Suppressor macrophage (primary cell): ENCODE measurements at regions not wholly inside any gene's neighbourhood (a gene's known extent, or its start where the extent isn't known, plus 50 kb on each side); places are given as distances from the start of the nearest gene placed in this dataset.
"Not testable (repeated sequence)": the region's sequence is repeated elsewhere in the genome, so short reads cannot be mapped to it uniquely, and the experiment has no call there.

Experiments used
- DNase-seq, 4 experiments: peaks; one replicate each; pipeline ENCODE4 v3.0.0-alpha.2; 2020 to 2022

GRCh38 chr3:59404851-59405250, 355.0 kb upstream of the CFAP20DC start:
- DNase-seq, result no peak

DNA sequence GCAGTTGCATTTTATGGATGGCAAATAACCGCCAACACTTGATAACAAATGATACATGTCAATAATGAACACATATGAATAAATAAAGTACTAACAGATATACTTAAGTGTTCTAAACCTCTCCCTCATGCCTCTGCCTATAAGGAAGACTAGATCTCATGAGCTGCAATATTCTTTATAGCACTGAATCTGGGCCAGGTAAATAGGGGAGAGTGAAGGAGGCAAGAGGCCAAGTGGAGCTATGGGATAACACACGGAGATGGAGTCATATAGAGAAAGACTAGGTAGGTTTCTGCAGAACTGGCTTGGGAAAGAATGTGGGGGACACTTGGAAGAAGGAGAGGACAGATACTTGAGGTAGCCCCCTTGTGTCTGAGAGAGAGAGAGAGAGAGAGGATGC, 354.2 kb upstream of the CFAP20DC start:
- DNase-seq, result no peak

DNA sequence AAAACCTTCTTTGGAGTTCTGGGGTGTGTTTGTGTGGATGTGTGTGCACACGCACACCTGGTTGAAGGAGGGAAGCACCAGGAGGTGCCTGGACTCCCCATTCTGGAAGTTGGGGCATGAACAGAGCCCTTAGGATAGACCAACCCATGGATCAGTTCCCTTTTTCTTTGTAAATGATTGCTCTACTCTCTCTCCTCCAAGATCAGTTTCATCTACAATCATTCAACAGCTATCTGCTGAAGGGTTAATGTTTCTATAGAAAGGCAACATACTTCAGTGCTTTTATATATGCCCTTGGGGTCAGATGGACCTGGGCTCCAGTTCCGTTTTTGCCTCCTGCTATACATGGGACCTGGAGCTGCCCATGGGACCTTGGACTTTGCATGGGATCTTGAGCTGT, 352.1 kb upstream of the CFAP20DC start:
- DNase-seq, result no peak

- DNase-seq, result peak in 2 of 4 experiments; percentile 48 to 50
Measured at GRCh38 chr3:59392116-59392515, 342.3 kb upstream of the CFAP20DC start.

- DNase-seq, result no peak
Measured at GRCh38 chr3:59391131-59391530, 341.3 kb upstream of the CFAP20DC start.

DNA sequence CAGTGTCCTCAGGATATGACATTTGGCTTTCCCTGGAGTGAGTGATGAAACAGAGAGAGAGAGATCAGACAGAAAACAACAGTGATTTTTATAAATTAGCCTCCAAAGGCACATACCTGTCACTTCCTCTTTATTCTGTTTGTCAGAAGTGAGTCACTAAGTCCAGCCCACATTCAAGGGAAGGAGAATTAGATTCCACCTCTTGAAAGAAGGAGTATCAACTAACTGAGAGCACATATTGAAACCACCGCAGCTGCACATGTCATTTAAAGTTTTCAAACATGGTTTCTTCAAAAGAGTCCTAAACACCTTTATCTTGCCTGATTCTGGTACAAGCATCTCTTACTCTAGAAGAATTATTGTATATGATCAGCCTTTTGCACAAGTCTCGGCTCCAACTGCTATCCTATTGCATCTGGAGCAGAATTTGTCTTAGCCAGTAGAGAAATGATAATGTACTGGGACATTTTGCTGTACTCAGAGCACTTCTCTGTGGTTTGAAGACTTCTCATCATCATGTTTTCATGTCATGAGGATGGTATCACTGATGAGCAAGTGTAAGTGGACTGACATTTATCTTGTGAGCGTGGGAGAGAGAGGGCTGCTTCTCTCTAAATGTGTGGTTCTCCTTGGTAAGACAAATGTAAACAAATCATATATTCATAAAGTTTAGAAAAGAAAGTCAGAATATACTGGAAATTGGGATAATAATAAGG, 338.9 kb upstream of the CFAP20DC start:
- peak; percentile 31 to 76 (median 52) for DNase-seq

DNA sequence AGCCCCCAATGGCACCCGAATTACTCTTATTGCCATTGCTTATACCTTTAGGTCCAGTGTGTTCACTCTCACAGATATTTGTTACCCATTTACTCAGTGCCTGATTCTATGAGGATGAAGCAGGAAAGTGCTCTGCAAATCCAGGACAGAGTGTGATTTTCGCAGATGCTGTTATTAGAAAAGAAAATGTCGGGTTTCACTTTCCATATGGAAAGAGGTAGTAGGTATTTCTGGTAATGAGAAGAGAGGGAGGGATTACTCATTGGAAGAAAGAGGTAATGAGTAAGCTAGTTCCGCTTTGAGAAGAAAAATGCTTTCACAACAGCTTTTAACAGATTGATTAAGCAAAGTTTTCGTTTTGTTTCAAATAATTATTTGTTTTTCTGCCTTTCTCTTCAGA, 336.3 kb upstream of the CFAP20DC start:
- DNase-seq, result peak; percentile 32 to 85 (median 62)

DNA sequence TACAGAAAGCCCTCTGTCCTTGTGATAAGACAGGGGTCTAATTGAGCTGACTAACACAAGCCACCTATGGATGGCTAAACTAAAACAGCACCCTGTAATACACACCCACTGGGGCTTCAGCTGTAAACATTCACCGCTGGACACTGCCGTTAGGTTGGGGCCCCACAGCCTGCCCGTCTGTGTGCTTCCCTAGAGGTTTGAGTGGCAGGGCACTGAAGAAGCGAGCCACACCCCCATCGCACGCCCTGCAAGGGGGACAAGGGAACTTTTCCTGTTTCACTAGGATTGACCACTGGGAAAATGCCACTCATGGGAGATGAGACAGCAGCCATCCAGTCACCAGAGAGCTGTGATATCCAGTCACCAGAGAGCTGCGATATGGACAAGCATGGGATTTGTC, 335.7 kb upstream of the CFAP20DC start:
- no peak for DNase-seq

DNA sequence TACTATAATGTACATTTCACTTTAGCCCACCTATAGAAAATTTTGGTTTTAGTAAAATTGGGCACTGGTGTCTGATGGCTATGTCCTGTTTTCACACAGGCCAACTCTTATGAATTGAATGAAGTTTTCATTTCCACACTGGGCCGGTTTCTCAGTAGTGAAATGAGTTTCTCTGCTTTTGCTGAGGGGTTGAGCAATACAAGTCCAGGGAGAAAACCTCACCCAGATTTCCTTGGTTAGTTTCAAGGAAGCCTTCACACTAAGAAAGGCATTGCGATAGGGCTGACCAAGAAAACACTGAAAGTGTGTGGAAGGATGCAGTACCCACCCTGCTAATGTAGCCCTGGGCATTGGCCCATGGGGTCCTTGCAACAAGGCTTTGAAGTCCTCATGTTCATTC, 331.5 kb upstream of the CFAP20DC start:
- DNase-seq, result peak in 2 of 4 experiments; percentile 18 to 42

- peak; percentile 19 to 63 (median 44) for DNase-seq
Measured at GRCh38 chr3:59380146-59380545, 330.3 kb upstream of the CFAP20DC start.

- DNase-seq, result no peak
Measured at GRCh38 chr3:59374818-59375211, 325.0 kb upstream of the CFAP20DC start.

DNA sequence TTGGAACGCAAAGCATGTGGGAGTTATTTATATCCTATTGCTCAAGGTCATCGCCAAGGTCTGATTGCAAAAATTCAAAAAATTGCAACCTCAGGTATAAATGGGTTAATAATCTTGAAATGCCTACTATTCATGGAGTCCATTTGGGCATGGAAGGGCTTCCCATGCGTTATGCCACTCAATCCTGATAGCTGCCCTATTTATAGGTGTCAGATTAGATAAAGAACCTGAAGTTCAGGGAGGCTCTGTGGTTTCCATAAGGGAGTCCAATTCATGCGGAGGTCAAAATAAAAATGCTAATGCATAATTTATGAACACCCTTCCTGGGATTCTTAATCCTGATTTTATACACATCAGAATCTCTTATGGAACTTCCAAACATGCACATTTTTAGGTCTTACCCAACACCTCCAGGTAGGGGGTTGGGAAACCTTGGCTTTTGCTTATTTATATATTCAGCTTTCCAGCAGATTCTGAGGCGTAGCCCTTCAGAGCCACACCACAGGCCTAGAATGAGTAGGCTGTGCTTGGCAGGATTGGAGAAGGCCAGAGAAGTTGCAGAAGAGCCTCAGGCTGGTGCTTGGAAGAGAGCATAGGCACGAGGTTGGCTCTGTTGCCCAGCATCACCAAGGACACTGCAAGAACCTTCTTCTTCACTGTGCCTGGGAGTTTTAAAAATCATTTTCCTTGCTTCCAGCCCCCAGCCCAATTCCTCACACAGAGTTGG, 324.4 kb upstream of the CFAP20DC start:
- DNase-seq, result no peak

- peak in 2 of 4 experiments; percentile 23 to 26 for DNase-seq
Measured at GRCh38 chr3:59372346-59372745, 322.5 kb upstream of the CFAP20DC start.

GRCh38 chr3:59368900-59369675, 319.3 kb upstream of the CFAP20DC start:
- peak in 2 of 4 experiments; percentile 32 to 39 for DNase-seq

- no peak for DNase-seq
Measured at GRCh38 chr3:59367150-59367549, 317.3 kb upstream of the CFAP20DC start.

DNA sequence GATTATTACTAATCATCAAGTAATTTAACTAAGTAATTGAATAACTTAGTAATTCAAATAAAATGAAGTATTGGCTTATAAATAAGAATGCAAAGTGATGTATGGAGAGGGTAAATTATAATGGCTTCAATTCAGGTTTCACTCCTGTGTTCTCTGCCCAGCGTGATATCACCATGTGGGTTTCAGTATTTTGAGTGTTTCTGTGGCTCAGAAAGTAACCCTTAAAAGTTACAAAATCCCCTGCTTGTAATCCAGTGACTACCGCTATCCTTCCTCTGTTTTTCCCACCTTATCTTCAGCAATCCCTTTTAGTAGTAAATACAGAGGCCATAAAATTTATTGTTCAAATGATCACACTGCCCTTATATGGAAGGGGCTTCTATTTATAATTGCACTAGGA, 316.4 kb upstream of the CFAP20DC start:
- DNase-seq, result no peak

DNA sequence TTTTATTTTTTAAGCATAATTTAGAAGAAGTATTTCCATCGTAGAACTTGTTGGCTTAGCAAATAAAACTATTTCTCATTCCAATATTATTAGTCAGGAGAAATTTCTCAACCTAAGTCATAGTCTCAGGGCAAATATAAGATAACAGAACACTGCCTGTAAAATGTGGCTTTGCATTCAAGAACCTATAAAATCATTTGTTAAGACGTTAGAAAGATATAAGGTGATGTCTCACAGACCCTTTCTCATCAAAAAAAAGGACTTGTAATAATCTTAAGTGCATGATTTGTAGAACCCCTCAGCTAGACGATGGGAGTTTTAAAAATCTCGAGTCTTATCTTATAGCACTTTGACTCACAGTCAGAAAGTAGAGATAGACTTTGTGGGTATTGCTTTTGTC, 314.7 kb upstream of the CFAP20DC start:
- no peak for DNase-seq

DNA sequence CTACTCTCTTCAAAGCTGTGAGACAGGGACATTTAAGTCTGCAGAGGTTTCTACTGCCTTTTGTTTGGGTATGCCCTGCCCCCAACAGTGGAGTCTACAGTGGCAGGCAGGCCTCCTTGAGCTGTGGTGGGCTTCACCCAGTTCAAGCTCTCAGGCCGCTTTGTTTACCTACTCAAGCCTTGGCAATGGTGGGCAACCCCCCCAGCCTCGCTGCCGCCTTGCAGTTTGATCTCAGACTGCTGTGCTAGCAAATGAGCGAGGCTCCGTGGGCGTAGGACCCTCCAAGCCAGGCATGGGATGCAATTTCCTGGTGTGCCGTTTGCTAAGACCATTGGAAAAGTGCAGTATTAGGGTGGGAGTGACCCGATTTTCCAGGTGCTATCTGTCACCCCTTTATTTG, 310.5 kb upstream of the CFAP20DC start:
- not testable (repeated sequence) for DNase-seq

DNA sequence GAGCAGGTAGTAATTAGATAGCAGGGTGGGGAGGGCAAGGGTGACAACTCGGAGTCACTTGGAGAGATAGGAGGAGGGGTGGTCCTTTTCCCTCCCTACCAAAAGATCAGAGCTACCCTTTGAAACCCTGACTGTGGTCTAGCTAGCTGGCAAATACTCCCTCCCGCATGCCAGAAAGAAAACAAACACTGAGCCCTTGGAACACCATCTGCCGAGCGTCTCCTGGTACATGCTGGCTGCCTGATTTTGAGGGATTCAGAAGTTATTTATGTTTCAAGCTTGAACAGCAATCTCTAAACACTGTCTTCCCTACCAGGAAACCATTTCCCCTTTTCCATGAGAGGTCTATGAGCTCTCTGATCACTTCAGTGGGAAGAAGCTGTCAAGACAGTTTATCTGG, 291.6 kb upstream of the CFAP20DC start:
- DNase-seq, result no peak

DNA sequence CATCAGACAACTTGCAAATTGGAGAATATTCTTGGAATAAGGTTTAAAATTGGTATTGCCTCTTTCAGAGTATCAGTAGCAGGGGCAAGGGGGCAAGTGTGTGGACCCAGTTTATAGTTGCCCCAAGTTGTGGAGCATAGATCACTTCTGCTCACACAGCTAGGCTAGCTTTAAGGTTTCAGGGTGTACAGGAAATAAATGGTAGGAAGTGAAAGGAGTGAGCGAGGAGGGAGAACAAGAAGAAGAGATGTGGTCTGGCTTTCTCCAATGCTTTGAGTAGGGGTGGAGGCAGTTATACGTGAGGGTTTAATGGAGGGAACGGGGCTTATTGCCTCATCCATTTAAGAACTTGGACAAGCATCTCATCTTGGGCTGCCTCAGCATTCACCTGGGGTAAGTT, 290.0 kb upstream of the CFAP20DC start:
- DNase-seq, result no peak

DNA sequence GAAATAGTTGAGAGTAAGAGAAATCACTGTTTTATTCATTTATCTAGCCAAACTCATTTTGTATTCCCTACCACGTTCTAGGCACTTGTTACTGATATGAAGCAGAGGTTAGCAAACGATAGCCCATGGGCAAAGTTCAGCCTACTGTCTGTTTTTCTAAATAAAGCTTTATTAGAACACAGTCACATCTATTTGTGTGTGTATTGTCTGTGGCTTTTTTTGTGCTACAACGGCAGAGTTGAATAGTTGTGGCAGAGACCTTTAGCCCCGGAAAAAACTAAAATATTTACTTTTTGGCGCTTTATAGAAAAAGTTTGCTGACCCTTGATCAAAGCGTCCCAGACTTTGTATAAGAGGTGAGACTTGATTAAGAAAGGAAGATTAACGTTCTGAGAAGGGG, 289.1 kb upstream of the CFAP20DC start:
- DNase-seq, result no peak

GRCh38 chr3:59335338-59335737, 285.5 kb upstream of the CFAP20DC start:
- no peak for DNase-seq

GRCh38 chr3:59334585-59334984, 284.8 kb upstream of the CFAP20DC start:
- peak in 3 of 4 experiments; percentile 9 to 75 (median 74) for DNase-seq
